Body of pancreas (tissue), 4 donors: ENCODE measurements at regions not wholly inside any gene's neighbourhood (a gene's known extent, or its start where the extent isn't known, plus 50 kb on each side); places are given as distances from the start of the nearest gene placed in this dataset.

ENCODE experiments used
- POLR2A ChIP-seq, 3 donors: fragments of 450-650 bp; IDR thresholded peaks; one replicate each; pipeline ENCODE4 v1.6.1; 2016; ENCODE audit warnings: antibody characterized with exemption in 3 of 3, mild to moderate bottlenecking in 2 of 3
- TF ChIP-seq, protein P1 (sequence below), 7 experiments: fragments of 450-650 bp in 4 of 7; fragments of 200-600 bp in 3 of 7; sonication (generic) in 3 of 7; IDR thresholded peaks; one replicate each; pipeline ENCODE4 v1.5.1; 2016 to 2019; ENCODE audit warnings: antibody characterized with exemption in 7 of 7

DNA sequence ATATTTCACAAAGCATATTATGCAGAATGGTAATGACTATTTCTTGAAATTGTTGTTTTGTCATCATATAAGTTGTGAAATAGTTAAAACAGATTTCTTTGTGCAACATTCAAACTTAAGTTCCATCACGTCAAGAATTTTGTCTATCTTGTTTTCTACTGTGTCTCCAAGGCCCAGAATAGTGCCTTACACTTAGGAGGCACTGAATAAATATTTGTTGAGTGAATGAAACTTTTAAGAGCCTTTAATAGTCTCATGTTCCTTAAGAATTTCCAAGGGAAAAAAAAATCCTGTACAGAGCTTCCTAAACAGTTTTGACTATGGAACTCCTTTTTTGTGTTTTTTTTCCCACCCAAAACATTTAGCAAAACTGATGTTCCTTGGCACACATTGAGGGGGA is 50.8 kb upstream of the TNFSF18 start:
- TF ChIP-seq, protein P1, sequence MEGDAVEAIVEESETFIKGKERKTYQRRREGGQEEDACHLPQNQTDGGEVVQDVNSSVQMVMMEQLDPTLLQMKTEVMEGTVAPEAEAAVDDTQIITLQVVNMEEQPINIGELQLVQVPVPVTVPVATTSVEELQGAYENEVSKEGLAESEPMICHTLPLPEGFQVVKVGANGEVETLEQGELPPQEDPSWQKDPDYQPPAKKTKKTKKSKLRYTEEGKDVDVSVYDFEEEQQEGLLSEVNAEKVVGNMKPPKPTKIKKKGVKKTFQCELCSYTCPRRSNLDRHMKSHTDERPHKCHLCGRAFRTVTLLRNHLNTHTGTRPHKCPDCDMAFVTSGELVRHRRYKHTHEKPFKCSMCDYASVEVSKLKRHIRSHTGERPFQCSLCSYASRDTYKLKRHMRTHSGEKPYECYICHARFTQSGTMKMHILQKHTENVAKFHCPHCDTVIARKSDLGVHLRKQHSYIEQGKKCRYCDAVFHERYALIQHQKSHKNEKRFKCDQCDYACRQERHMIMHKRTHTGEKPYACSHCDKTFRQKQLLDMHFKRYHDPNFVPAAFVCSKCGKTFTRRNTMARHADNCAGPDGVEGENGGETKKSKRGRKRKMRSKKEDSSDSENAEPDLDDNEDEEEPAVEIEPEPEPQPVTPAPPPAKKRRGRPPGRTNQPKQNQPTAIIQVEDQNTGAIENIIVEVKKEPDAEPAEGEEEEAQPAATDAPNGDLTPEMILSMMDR (IDR thresholded peaks at IDR 0.05) = no peak
- TF ChIP-seq POLR2A (IDR thresholded peaks at IDR 0.05) = no peak
